BLaER1 (cell line): ENCODE measurements at regions not wholly inside any gene's neighbourhood (a gene's known extent, or its start where the extent isn't known, plus 50 kb on each side); places are given as distances from the start of the nearest gene placed in this dataset.
"Not testable (repeated sequence)": the region's sequence is repeated elsewhere in the genome, so short reads cannot be mapped to it uniquely, and the experiment has no call there.

Experiments
- H3K27ac ChIP-seq: shearing (Covaris generic); formaldehyde crosslinking; 2 replicates; pipeline ENCODE4 v1.8.1; 2022
- H3K27me3 ChIP-seq: shearing (Covaris generic); formaldehyde crosslinking; 2 replicates; pipeline ENCODE4 v1.8.1; 2022
- H3K36me3 ChIP-seq: shearing (Covaris generic); formaldehyde crosslinking; 2 replicates; pipeline ENCODE4 v1.8.1; 2022
- H3K4me1 ChIP-seq: shearing (Covaris generic); formaldehyde crosslinking; 2 replicates; pipeline ENCODE4 v1.8.1; 2022
- H3K4me2 ChIP-seq: shearing (Covaris generic); formaldehyde crosslinking; 2 replicates; pipeline ENCODE4 v1.8.1; 2022
- H3K4me3 ChIP-seq: shearing (Covaris generic); formaldehyde crosslinking; 2 replicates; pipeline ENCODE4 v1.8.1; 2022
- H3K9ac ChIP-seq: shearing (Covaris generic); formaldehyde crosslinking; 2 replicates; pipeline ENCODE4 v1.8.1; 2022
- H3K9me3 ChIP-seq: shearing (Covaris generic); formaldehyde crosslinking; 2 replicates; pipeline ENCODE4 v1.8.1; 2022
- H4K20me1 ChIP-seq: shearing (Covaris generic); formaldehyde crosslinking; 2 replicates; pipeline ENCODE4 v1.8.1; 2022
- Cebpa-rat ChIP-seq: shearing (Covaris generic); IDR thresholded peaks from 2 replicates; pipeline ENCODE4 v1.8.1; 2022

GRCh38 chr2:188675391-188676009, 298.7 kb upstream of the COL3A1 start:
- no peak for TF ChIP-seq Cebpa-rat
- no peak overlapping the region for H3K9ac ChIP-seq
- no peaks in the 10 kb centered on the region for H3K4me1 ChIP-seq
- H3K4me2 ChIP-seq, result no peak overlapping the region
- H3K4me3 ChIP-seq, result no peak overlapping the region
- H4K20me1 ChIP-seq, result no peaks in the 10 kb centered on the region
- no peaks in the 10 kb centered on the region for H3K36me3 ChIP-seq
- no peaks in the 10 kb centered on the region for H3K27me3 ChIP-seq
- no peaks in the 10 kb centered on the region for H3K9me3 ChIP-seq
- H3K27ac ChIP-seq, result no peak overlapping the region

DNA sequence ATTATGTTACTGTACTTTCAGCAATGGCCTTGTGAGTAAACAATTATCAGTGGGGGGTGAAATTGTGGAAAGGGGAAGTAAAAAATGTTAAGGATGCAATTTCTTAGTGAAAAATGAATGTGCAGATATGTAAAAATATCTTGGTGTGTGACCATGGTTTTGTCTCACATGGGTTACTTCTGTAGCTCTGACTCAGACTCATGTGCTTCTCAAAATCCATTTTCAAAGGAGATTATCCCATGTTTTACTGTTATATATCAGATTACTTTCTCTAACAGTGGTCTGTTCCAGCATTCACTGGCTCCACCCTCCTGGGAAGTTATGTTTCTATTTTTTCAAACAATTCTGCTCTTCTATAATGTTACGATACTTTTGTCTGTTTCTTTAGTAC, 298.2 kb upstream of the COL3A1 start:
- Histone ChIP-seq H3K4me2 (no peak overlapping the region), H3K9me3 (no peaks in the 10 kb centered on the region), H4K20me1 (no peaks in the 10 kb centered on the region), H3K36me3 (no peaks in the 10 kb centered on the region), H3K9ac (no peak overlapping the region), H3K4me3 (no peak overlapping the region), H3K27ac (no peak overlapping the region), H3K4me1 (no peaks in the 10 kb centered on the region), H3K27me3 (no peaks in the 10 kb centered on the region)
- TF ChIP-seq Cebpa-rat, result no peak

DNA sequence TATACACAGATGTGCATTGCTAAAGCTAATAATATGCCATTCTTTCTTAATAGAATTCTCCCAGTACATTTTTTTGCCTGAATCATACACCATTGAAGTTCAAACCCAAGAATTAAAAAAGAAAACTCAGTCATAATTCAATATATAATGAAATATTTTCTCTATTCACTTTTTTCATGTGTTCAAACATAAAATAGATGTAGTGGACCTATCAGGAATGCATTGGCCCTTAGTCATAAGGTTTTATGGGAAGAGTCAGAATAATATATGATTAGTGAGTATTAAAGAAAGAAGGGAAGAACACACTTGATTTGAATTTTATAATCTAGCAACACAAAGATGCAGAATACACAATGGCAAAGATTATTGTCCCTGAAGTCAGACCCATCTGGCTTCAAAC, 297.0 kb upstream of the COL3A1 start:
- H3K4me3 ChIP-seq, result no peak overlapping the region
- H4K20me1 ChIP-seq, result no peaks in the 10 kb centered on the region
- no peak overlapping the region for H3K4me2 ChIP-seq
- H3K9ac ChIP-seq, result no peak overlapping the region
- no peaks in the 10 kb centered on the region for H3K9me3 ChIP-seq
- H3K27ac ChIP-seq, result no peak overlapping the region
- no peaks in the 10 kb centered on the region for H3K27me3 ChIP-seq
- H3K4me1 ChIP-seq, result no peaks in the 10 kb centered on the region
- no peaks in the 10 kb centered on the region for H3K36me3 ChIP-seq
- TF ChIP-seq Cebpa-rat, result no peak

GRCh38 chr2:188678882-188679281, 295.3 kb upstream of the COL3A1 start:
- Histone ChIP-seq H3K4me2 (no peak overlapping the region), H3K4me1 (no peaks in the 10 kb centered on the region), H3K9ac (no peak overlapping the region), H3K27me3 (no peaks in the 10 kb centered on the region), H4K20me1 (no peaks in the 10 kb centered on the region), H3K4me3 (no peak overlapping the region), H3K36me3 (no peaks in the 10 kb centered on the region), H3K27ac (no peak overlapping the region), H3K9me3 (no peaks in the 10 kb centered on the region)
- no peak for TF ChIP-seq Cebpa-rat

GRCh38 chr2:188682838-188683237, 291.3 kb upstream of the COL3A1 start:
- Histone ChIP-seq H3K4me1 (no peaks in the 10 kb centered on the region), H3K9me3 (no peaks in the 10 kb centered on the region; the same call in 1 of the 2 replicates), H3K36me3 (no peaks in the 10 kb centered on the region), H3K27me3 (no peaks in the 10 kb centered on the region), H3K4me2 (no peak overlapping the region), H3K27ac (no peak overlapping the region), H3K4me3 (no peak overlapping the region), H3K9ac (no peak overlapping the region), H4K20me1 (no peaks in the 10 kb centered on the region)
- TF ChIP-seq Cebpa-rat, result no peak

DNA sequence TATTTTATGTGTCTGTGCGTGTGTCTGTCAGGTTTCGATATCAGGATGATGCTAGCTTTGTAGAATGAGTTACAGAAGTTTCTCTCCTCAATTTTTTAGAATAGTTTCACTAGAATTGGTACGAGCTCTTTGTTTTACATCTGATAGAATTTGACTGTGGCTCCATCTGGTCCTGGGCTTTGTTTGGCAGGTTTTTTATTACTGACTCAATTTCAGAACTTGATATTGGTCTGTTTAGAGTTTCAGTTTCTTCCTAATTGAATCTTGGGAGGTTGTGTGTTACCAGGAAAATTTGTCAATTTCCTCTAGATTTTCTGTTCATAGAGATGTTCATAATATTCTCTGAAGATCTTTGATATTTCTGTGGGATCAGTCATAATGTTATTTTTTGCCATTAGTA, 289.4 kb upstream of the COL3A1 start:
- Histone ChIP-seq H3K27me3 (no peaks in the 10 kb centered on the region), H4K20me1 (no peaks in the 10 kb centered on the region), H3K4me1 (peaks cover 2% of the 10 kb centered on the region; the same call in 1 of the 2 replicates), H3K27ac (no peak overlapping the region), H3K9ac (no peak overlapping the region), H3K4me3 (no peak overlapping the region), H3K9me3 (peaks cover 3% of the 10 kb centered on the region), H3K4me2 (no peak overlapping the region), H3K36me3 (no peaks in the 10 kb centered on the region)
- no peak for TF ChIP-seq Cebpa-rat

- peaks cover 5% of the 10 kb centered on the region; the same call in 1 of the 2 replicates for H3K9me3 ChIP-seq
- TF ChIP-seq Cebpa-rat, result no peak
- no peak overlapping the region for H3K27ac ChIP-seq
- H3K4me2 ChIP-seq, result no peak overlapping the region
- H3K4me1 ChIP-seq, result peaks cover 27% of the 10 kb centered on the region
- no peaks in the 10 kb centered on the region for H4K20me1 ChIP-seq
- H3K9ac ChIP-seq, result no peak overlapping the region
- no peak overlapping the region for H3K4me3 ChIP-seq
- no peaks in the 10 kb centered on the region for H3K27me3 ChIP-seq
- no peaks in the 10 kb centered on the region for H3K36me3 ChIP-seq
Measured at GRCh38 chr2:188693111-188693510, 281.1 kb upstream of the COL3A1 start.

GRCh38 chr2:188693771-188694170, 280.4 kb upstream of the COL3A1 start:
- H3K36me3 ChIP-seq, result no peaks in the 10 kb centered on the region
- H3K4me2 ChIP-seq, result no peak overlapping the region
- H3K9me3 ChIP-seq, result peaks cover 5% of the 10 kb centered on the region; the same call in 1 of the 2 replicates
- TF ChIP-seq Cebpa-rat, result no peak
- no peak overlapping the region for H3K9ac ChIP-seq
- H4K20me1 ChIP-seq, result no peaks in the 10 kb centered on the region
- H3K4me1 ChIP-seq, result peaks cover 27% of the 10 kb centered on the region
- H3K27me3 ChIP-seq, result no peaks in the 10 kb centered on the region
- no peak overlapping the region for H3K27ac ChIP-seq
- no peak overlapping the region for H3K4me3 ChIP-seq

GRCh38 chr2:188695953-188696352, 278.2 kb upstream of the COL3A1 start:
- Histone ChIP-seq H3K9me3 (no peaks in the 10 kb centered on the region), H3K27me3 (no peaks in the 10 kb centered on the region), H3K4me1 (peaks cover 20% of the 10 kb centered on the region), H3K27ac (peak overlapping the region; percentile 33; the same call in 1 of the 2 replicates), H3K4me3 (no peak overlapping the region), H3K4me2 (peak overlapping the region; percentile 49), H3K36me3 (no peaks in the 10 kb centered on the region), H4K20me1 (no peaks in the 10 kb centered on the region), H3K9ac (no peak overlapping the region)
- TF ChIP-seq Cebpa-rat, result no peak

- H3K4me2 ChIP-seq, H3K4me3 ChIP-seq, H3K36me3 ChIP-seq, H3K9ac ChIP-seq, H3K27me3 ChIP-seq, H3K27ac ChIP-seq, H4K20me1 ChIP-seq, H3K9me3 ChIP-seq: not testable (repeated sequence)
- peaks cover 26% of the 10 kb centered on the region for H3K4me1 ChIP-seq
Measured at GRCh38 chr2:188698151-188698550, 276.0 kb upstream of the COL3A1 start.

DNA sequence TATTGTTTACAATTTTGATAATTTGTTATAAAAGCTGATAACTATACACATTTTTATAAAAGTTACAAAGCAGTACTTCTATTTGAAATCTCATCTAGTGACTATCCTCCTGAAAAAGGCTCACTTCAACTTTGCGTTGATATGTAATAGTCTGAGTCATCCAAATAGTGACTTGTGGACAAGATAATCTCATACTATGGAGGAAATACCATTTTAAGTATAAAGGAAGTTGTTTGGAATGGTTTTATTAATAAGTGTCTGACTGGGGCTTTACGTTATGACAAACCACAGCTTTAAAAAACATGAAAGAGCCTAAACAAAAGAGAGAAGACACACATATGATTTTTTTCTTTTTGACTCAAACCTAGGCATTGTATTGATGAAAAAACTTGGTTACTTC, 272.3 kb upstream of the COL3A1 start:
- peak overlapping the region; percentile 17 for H3K4me2 ChIP-seq
- no peaks in the 10 kb centered on the region for H3K36me3 ChIP-seq
- H3K9me3 ChIP-seq, result no peaks in the 10 kb centered on the region
- H4K20me1 ChIP-seq, result no peaks in the 10 kb centered on the region
- H3K27me3 ChIP-seq, result no peaks in the 10 kb centered on the region
- H3K4me1 ChIP-seq, result peaks cover 12% of the 10 kb centered on the region; the same call in 1 of the 2 replicates
- H3K27ac ChIP-seq, result no peak overlapping the region
- TF ChIP-seq Cebpa-rat, result no peak
- no peak overlapping the region for H3K4me3 ChIP-seq
- H3K9ac ChIP-seq, result no peak overlapping the region
